ENCODE measurements at regions not wholly inside any gene's neighbourhood (a gene's known extent, or its start where the extent isn't known, plus 50 kb on each side); places are given as distances from the start of the nearest gene placed in this dataset.

DNA sequence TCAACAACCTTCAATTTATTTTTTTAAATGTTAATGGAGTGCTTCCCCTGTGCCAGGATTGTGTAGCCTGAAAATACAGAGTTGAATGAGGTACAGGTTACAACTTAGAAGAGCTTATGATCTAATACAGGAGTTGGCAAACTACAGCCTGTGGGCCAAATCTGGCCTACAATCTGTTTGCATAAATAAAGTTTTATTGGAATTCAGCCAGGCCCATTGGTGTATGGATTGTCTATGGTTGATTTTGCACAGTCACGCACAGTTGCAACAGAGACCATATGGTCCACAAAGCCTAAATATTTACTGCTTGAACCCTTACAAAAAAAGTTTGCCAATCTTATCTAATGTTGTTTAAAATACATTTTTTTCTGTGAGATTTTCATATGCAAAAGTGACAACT, 177.3 kb upstream of the CCN2 start:
- no peak for TF ChIP-seq CTCF (conservative IDR thresholded peaks at IDR 0.05)
- TF ChIP-seq ZFX (IDR thresholded peaks at IDR 0.05): no peak
